K562 (cell line): ENCODE measurements at regions not wholly inside any gene's neighbourhood (a gene's known extent, or its start where the extent isn't known, plus 50 kb on each side); places are given as distances from the start of the nearest gene placed in this dataset.

ENCODE experiments used
- CBX8 ChIP-seq: fragments of 200-600 bp; sonication (generic); IDR thresholded peaks from 2 replicates; pipeline ENCODE4 v1.6.1; 2012; ENCODE audit warnings: borderline replicate concordance, mixed run types, low read depth, mild to moderate bottlenecking, moderate library complexity, mixed read lengths, low read length, control low read depth, inconsistent platforms; ENCODE audit not compliant: poor library complexity, severe bottlenecking; ENCODE audit errors: extremely low read depth
- TF ChIP-seq, protein P1 (sequence below): sonication (generic); formaldehyde crosslinking; IDR thresholded peaks from 2 replicates; pipeline ENCODE4 v1.8.0; 2022; ENCODE audit warnings: missing genetic modification reagents, mild to moderate bottlenecking, borderline replicate concordance
- TF ChIP-seq, protein P2 (sequence below), 2 experiments: fragments of 450-650 bp; formaldehyde crosslinking in 1 of 2; IDR thresholded peaks; 2 replicates each; pipeline versions ENCODE4 v1.4.0 to v1.6.1; 2014 to 2020; ENCODE audit warnings: mild to moderate bottlenecking in 2 of 2, borderline replicate concordance in 1 of 2, low read depth in 1 of 2

DNA sequence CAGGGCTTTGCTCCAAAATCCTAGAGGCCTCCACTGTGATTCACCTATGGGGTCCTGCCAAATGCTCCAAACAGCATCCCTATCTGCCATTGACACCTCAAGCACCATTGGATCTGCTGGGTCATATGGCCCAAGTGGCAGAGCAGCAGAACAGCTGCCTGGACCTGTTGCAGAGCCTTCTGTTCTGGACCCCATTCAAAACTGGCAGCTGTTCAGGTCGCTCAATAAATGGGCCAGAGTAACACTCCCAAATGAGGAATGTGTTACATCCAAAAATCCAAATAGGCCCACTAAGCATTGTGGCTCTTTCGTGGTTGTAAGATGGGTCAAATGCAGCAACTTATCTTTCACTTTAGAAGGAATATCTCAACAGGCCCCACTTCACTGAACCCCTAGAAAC lies 783.6 kb downstream of the DCDC2C start:
- TF ChIP-seq, protein P1, sequence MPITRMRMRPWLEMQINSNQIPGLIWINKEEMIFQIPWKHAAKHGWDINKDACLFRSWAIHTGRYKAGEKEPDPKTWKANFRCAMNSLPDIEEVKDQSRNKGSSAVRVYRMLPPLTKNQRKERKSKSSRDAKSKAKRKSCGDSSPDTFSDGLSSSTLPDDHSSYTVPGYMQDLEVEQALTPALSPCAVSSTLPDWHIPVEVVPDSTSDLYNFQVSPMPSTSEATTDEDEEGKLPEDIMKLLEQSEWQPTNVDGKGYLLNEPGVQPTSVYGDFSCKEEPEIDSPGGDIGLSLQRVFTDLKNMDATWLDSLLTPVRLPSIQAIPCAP (CRISPR knock-in tag) = no peak
- TF ChIP-seq CBX8 = no peak
- TF ChIP-seq, protein P2, sequence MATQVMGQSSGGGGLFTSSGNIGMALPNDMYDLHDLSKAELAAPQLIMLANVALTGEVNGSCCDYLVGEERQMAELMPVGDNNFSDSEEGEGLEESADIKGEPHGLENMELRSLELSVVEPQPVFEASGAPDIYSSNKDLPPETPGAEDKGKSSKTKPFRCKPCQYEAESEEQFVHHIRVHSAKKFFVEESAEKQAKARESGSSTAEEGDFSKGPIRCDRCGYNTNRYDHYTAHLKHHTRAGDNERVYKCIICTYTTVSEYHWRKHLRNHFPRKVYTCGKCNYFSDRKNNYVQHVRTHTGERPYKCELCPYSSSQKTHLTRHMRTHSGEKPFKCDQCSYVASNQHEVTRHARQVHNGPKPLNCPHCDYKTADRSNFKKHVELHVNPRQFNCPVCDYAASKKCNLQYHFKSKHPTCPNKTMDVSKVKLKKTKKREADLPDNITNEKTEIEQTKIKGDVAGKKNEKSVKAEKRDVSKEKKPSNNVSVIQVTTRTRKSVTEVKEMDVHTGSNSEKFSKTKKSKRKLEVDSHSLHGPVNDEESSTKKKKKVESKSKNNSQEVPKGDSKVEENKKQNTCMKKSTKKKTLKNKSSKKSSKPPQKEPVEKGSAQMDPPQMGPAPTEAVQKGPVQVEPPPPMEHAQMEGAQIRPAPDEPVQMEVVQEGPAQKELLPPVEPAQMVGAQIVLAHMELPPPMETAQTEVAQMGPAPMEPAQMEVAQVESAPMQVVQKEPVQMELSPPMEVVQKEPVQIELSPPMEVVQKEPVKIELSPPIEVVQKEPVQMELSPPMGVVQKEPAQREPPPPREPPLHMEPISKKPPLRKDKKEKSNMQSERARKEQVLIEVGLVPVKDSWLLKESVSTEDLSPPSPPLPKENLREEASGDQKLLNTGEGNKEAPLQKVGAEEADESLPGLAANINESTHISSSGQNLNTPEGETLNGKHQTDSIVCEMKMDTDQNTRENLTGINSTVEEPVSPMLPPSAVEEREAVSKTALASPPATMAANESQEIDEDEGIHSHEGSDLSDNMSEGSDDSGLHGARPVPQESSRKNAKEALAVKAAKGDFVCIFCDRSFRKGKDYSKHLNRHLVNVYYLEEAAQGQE (IDR thresholded peaks at IDR 0.05; ENCODE audit: borderline replicate concordance) = no peak
- TF ChIP-seq, protein P2 (CRISPR knock-in tag; IDR thresholded peaks at IDR 0.05; ENCODE audit: low read depth) = no peak
